OCI-LY7 (cell line): ENCODE measurements at regions not wholly inside any gene's neighbourhood (a gene's known extent, or its start where the extent isn't known, plus 50 kb on each side); places are given as distances from the start of the nearest gene placed in this dataset.
A peak's percentile ranks its signal among the peaks of the same experiment; 100 is the strongest.

ENCODE experiments used
- BruUV-seq: library from RNA; stranded (reverse); fragments of 400-500 nt; replicated peaks from 2 replicates; lab custom pipeline; 2021; lab: Mats Ljungman, UMichigan
- CTCF ChIA-PET: fragments of 300-600 bp; sonication (Branson Sonifier 250); formaldehyde crosslinking; loops from one replicate; lab custom pipeline; 2022; ENCODE audit warnings: antibody characterized with exemption; ENCODE audit not compliant: unreplicated experiment; lab: Charles Lee
- POLR2A ChIA-PET: fragments of 300-600 bp; sonication (Branson Sonifier 250); formaldehyde crosslinking; loops from one replicate; lab custom pipeline; 2022; ENCODE audit warnings: antibody characterized with exemption; lab: Charles Lee
- DNase-seq: peaks from one replicate; pipeline ENCODE4 v3.0.0-alpha.2; 2015; ENCODE audit warnings: low spot score
- H2AFZ ChIP-seq: fragments of 200-600 bp; sonication (generic), shearing (Covaris generic); 2 replicates; pipeline ENCODE4 v1.6.1; 2014; ENCODE audit warnings: mild to moderate bottlenecking, antibody characterized with exemption, low read length, moderate library complexity
- H3K27ac ChIP-seq: fragments of 200-600 bp; sonication (generic); 2 replicates; pipeline ENCODE4 v1.5.1; 2014; ENCODE audit warnings: mixed run types, low read depth, mild to moderate bottlenecking, moderate library complexity, low read length, inconsistent platforms; ENCODE audit not compliant: poor library complexity, severe bottlenecking
- H3K36me3 ChIP-seq: fragments of 200-600 bp; sonication (generic); 2 replicates; pipeline ENCODE4 v1.6.1; 2014; ENCODE audit warnings: mild to moderate bottlenecking, antibody characterized with exemption, low read length, moderate library complexity, mixed read lengths; ENCODE audit not compliant: insufficient read depth
- H3K4me1 ChIP-seq: fragments of 200-600 bp; sonication (generic); 2 replicates; pipeline ENCODE4 v1.5.1; 2014; ENCODE audit warnings: mild to moderate bottlenecking, low read length; ENCODE audit not compliant: insufficient read depth, poor library complexity, severe bottlenecking
- H3K4me2 ChIP-seq: fragments of 200-600 bp; sonication (generic); 2 replicates; pipeline ENCODE4 v1.6.1; 2014; ENCODE audit warnings: mild to moderate bottlenecking, low read length
- H3K4me3 ChIP-seq: fragments of 200-600 bp; sonication (generic); 2 replicates; pipeline ENCODE4 v1.5.1; 2014; ENCODE audit warnings: mild to moderate bottlenecking, low read depth, low read length; ENCODE audit not compliant: poor library complexity, severe bottlenecking
- H3K79me2 ChIP-seq: fragments of 200-600 bp; sonication (generic); 2 replicates; pipeline ENCODE4 v1.6.1; 2016; ENCODE audit warnings: low read depth, mild to moderate bottlenecking, low read length, moderate library complexity, mixed read lengths; ENCODE audit not compliant: insufficient read depth
- H3K9me2 ChIP-seq: fragments of 200-600 bp; sonication (generic); 2 replicates; pipeline ENCODE4 v1.6.1; 2016; ENCODE audit warnings: mild to moderate bottlenecking, low read length, mixed read lengths; ENCODE audit not compliant: insufficient read depth
- H3K9me3 ChIP-seq: fragments of 200-600 bp; sonication (generic); 2 replicates; pipeline ENCODE4 v1.6.1; 2014; ENCODE audit warnings: mild to moderate bottlenecking, mixed run types, low read length, mixed read lengths
- H4K20me1 ChIP-seq: fragments of 200-600 bp; sonication (generic); 2 replicates; pipeline ENCODE4 v1.6.1; 2014; ENCODE audit warnings: mild to moderate bottlenecking, antibody characterized with exemption, low read length, moderate library complexity, mixed read lengths; ENCODE audit not compliant: insufficient read depth
- CTCF ChIP-seq: fragments of 200-600 bp; sonication (generic); conservative IDR thresholded peaks from 2 replicates; pipeline ENCODE4 v1.5.1; 2014; ENCODE audit warnings: mild to moderate bottlenecking, antibody characterized with exemption, low read length, moderate library complexity, mixed read lengths
- EZH2phosphoT487 ChIP-seq: fragments of 200-600 bp; sonication (generic); IDR thresholded peaks from 2 replicates; pipeline ENCODE4 v1.6.1; 2018; ENCODE audit warnings: low read depth, borderline replicate concordance, mild to moderate bottlenecking, mixed run types, antibody characterized with exemption, low read length, moderate library complexity, mixed read lengths
- intact Hi-C: fragments of 100-400 bp; cut with micrococcal nuclease; formaldehyde crosslinking; loops from one replicate; pipeline ENCODE4 v1.10.0; 2022; ENCODE audit not compliant: unreplicated experiment

GRCh38 chr15:56788359-56788758, 55.0 kb upstream of the ZNF280D start:
- no TSS peak for BruUV-seq
- intact Hi-C loops = no loop called here
- CTCF ChIA-PET = no interaction called here

GRCh38 chr15:56786966-56787365, 53.7 kb upstream of the ZNF280D start:
- intact Hi-C loops = no loop called here
- 0 out of 2 replicates have a peak, but pooled peaks cover 14% of the 10 kb centered on the region for H3K9me3 ChIP-seq
- ChIA-PET CTCF (no interaction called here), POLR2A (interaction anchor here (0.7 kb wide), 2 partner anchors 23 to 59 kb away, joined by 3 to 5 read pairs; no protein-coding TSS in a partner anchor)
- no TSS peak for BruUV-seq
- H3K27ac ChIP-seq = no peak overlapping the region
- no peak overlapping the region for H3K4me3 ChIP-seq
- peak overlapping the region; percentile 70 for H2AFZ ChIP-seq
- H3K4me1 ChIP-seq = no peaks in the 10 kb centered on the region
- no peak overlapping the region for H3K4me2 ChIP-seq
- no peak for DNase-seq
- H3K79me2 ChIP-seq = no peaks in the 10 kb centered on the region
- H3K36me3 ChIP-seq = no peaks in the 10 kb centered on the region
- H4K20me1 ChIP-seq = no peaks in the 10 kb centered on the region
- TF ChIP-seq CTCF (no peak), EZH2phosphoT487 (no peak)
- no peaks in the 10 kb centered on the region for H3K9me2 ChIP-seq

More at GRCh38 chr15:56788359-56788758, 55.0 kb upstream of the ZNF280D start:
- no peaks in the 10 kb centered on the region for H3K79me2 ChIP-seq
- POLR2A ChIA-PET = no interaction called here
- TF ChIP-seq CTCF = no peak
- no peak for TF ChIP-seq EZH2phosphoT487
- 0 out of 2 replicates have a peak, but pooled peaks cover 16% of the 10 kb centered on the region for H3K9me3 ChIP-seq
- no peak overlapping the region for H3K4me2 ChIP-seq
- no peak for DNase-seq
- no peaks in the 10 kb centered on the region for H3K36me3 ChIP-seq
- no peak overlapping the region for H2AFZ ChIP-seq
- H3K4me3 ChIP-seq = no peak overlapping the region
- H3K4me1 ChIP-seq = no peaks in the 10 kb centered on the region
- H3K9me2 ChIP-seq = no peaks in the 10 kb centered on the region
- H4K20me1 ChIP-seq = no peaks in the 10 kb centered on the region
- H3K27ac ChIP-seq = no peak overlapping the region

GRCh38 chr15:56783857-56784661, 50.8 kb upstream of the ZNF280D start:
- Histone ChIP-seq H3K4me1 (no peaks in the 10 kb centered on the region), H4K20me1 (no peaks in the 10 kb centered on the region), H3K9me3 (0 out of 2 replicates have a peak, but pooled peaks cover 5% of the 10 kb centered on the region), H3K4me3 (no peak overlapping the region), H3K36me3 (no peaks in the 10 kb centered on the region), H3K4me2 (no peak overlapping the region), H2AFZ (no peak overlapping the region), H3K9me2 (no peaks in the 10 kb centered on the region), H3K27ac (no peak overlapping the region), H3K79me2 (no peaks in the 10 kb centered on the region)
- ChIA-PET POLR2A (interaction anchor here (0.7 kb wide), 1 partner anchor 375 kb away, joined by 5 read pairs; no protein-coding TSS in a partner anchor), CTCF (no interaction called here)
- TF ChIP-seq EZH2phosphoT487 (no peak), CTCF (no peak)
- intact Hi-C loops = no loop called here
- DNase-seq = no peak
- BruUV-seq = no TSS peak
